Kidney epithelial cell (primary cell): ENCODE measurements at regions not wholly inside any gene's neighbourhood (a gene's known extent, or its start where the extent isn't known, plus 50 kb on each side); places are given as distances from the start of the nearest gene placed in this dataset.

ENCODE experiments used
- DNase-seq: peaks from one replicate; pipeline ENCODE4 v3.0.0-alpha.2; 2010; ENCODE audit warnings: low read depth
- H3K27me3 ChIP-seq: 2 replicates; pipeline ENCODE4 v1.6.0; 2011; ENCODE audit warnings: low read length; ENCODE audit not compliant: control insufficient read depth, insufficient read depth
- H3K36me3 ChIP-seq: 2 replicates; pipeline ENCODE4 v1.5.1; 2011; ENCODE audit warnings: low read length; ENCODE audit not compliant: control insufficient read depth, insufficient read depth
- H3K4me3 ChIP-seq: 2 replicates; pipeline ENCODE4 v1.5.1; 2011; ENCODE audit warnings: low read depth, mild to moderate bottlenecking, control low read depth, low read length
- CTCF ChIP-seq: IDR thresholded peaks from 2 replicates; pipeline ENCODE4 v1.5.1; 2011; ENCODE audit warnings: mild to moderate bottlenecking, moderate library complexity, low read length, control low read depth, inconsistent platforms; ENCODE audit not compliant: insufficient read depth, poor library complexity, severe bottlenecking

DNA sequence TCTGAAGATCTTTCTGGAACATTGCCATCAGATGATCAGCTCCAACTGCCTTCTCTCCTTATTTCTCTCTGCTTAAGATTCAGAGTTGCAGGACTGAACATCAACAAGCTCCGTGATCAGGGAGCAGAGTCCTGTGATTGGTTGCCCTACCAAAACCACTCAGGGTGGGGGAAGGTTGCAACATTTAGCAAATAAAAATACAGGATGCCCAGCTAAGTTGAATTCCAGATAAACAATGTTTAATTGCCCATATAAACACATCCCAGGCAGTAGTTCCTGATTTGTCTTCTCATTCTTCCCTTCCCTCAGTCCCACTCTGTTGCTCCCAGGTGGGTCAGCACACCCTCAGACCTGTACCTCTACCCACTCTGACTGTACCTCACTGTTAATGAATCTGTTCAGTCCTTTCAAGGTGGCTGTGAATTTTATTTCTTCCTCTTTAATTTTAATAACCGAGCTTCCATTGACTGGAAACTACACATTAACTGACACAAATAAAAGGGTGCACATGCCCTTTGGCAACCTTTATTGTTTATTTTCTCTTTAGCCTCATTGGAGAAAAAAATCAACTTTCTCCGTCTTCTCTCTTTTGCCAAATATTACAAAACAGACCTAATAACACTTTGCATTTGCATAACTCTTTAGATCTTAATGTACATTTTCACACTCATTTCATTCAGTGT lies 167.1 kb upstream of the PKDCC start:
- no peak for DNase-seq
- Histone ChIP-seq H3K4me3 (no peak overlapping the region), H3K27me3 (peaks cover 2% of the 10 kb centered on the region), H3K36me3 (no peaks in the 10 kb centered on the region)
- no peak for TF ChIP-seq CTCF

DNA sequence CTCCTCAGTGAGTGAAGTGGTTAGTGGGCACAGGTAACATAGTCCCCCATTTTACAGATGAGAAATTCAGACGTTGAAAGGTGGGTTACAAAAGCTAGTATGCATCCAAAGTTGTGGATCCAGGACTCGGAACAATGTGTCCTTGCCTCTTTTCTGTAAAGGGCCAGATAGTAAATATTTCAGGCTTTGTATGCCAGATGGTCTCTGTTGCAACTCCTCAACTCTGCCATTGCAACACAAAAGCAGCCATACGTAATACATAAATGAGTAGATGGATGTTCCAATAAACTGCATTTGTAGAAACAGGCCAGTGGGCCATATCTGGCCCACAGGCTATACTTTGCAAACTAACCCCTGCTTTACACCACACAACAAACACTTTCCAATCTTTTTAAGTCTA lies 166.6 kb upstream of the PKDCC start:
- no peak for TF ChIP-seq CTCF

DNA sequence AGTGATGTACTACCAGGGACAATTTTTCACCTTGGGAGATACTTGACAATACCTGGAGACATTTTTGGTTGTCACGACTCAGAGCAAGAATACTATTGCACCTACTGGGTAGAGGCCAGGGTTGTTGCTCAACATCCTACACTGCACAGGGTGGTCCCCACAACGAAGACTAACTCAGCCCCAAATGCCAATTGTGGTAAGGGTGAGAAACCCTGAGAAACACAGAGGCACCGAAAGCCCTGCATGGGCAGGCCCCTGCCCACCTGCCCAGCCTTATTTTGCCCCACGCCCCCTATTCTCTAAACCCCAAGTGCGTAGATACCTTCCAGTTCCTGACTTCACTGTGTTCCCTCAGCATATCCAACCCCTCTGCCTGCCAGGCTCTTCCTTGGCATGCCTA lies 163.1 kb upstream of the PKDCC start:
- no peak overlapping the region for H3K4me3 ChIP-seq
- H3K36me3 ChIP-seq: no peaks in the 10 kb centered on the region
- TF ChIP-seq CTCF: no peak
- H3K27me3 ChIP-seq: peaks cover under 1% of the 10 kb centered on the region
- no peak for DNase-seq

More for the DNA sequence above, 166.6 kb upstream of the PKDCC start:
- DNase-seq: no peak
- Histone ChIP-seq H3K27me3 (peaks cover 2% of the 10 kb centered on the region), H3K4me3 (no peak overlapping the region), H3K36me3 (no peaks in the 10 kb centered on the region)

- TF ChIP-seq CTCF: no peak
- Histone ChIP-seq H3K4me3 (no peak overlapping the region), H3K27me3 (no peaks in the 10 kb centered on the region), H3K36me3 (no peaks in the 10 kb centered on the region)
- no peak for DNase-seq
Measured at GRCh38 chr2:41886145-41886664, 161.6 kb upstream of the PKDCC start.

DNA sequence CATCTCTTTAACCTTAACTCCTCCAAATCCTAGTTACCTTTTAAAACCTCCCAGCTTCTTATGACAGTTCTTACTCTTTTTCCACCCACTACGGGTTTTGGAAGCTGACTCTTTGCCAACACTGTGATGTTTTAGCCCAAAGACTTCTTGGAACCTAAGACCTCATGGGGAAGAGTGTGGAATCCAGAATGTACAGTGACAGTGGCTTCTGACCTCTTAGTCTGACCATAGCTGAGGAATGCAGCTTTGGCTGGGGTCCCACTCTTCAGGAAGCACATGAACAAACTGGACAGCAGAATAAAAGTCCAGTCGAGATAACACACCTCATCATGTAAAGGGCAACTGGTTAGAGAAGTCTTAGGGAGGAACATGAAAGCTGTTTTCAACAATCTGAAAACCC lies 161.1 kb upstream of the PKDCC start:
- no peaks in the 10 kb centered on the region for H3K27me3 ChIP-seq
- no peak for TF ChIP-seq CTCF
- no peaks in the 10 kb centered on the region for H3K36me3 ChIP-seq
- no peak for DNase-seq
- no peak overlapping the region for H3K4me3 ChIP-seq

DNA sequence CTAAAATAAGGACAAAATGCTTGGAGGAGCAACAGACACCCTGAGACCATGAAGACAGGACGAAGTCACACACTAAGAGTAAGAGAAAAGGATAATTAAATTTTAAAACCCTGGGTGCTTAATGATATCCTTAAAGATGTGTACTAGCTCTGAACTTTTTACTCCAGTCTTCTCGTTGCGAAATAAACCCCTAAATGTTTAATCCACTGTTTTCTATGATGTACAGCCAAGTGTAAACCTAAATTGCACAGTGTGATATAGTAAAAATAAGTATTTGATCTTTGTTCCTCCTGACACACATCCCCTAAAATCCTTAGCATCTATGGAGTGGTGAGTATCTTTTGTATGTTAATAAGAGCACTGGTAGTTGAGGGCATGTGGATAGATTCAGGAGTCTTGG lies 157.5 kb upstream of the PKDCC start:
- Histone ChIP-seq H3K4me3 (no peak overlapping the region), H3K36me3 (no peaks in the 10 kb centered on the region), H3K27me3 (no peaks in the 10 kb centered on the region)
- TF ChIP-seq CTCF: no peak
- DNase-seq: no peak
